GM21619 (cell line): ENCODE measurements at regions not wholly inside any gene's neighbourhood (a gene's known extent, or its start where the extent isn't known, plus 50 kb on each side); places are given as distances from the start of the nearest gene placed in this dataset.
"Not testable (repeated sequence)": the region's sequence is repeated elsewhere in the genome, so short reads cannot be mapped to it uniquely, and the experiment has no call there.

ENCODE experiments used
- ATAC-seq: cut with Tn5 transposase; IDR thresholded peaks from one replicate; pipeline ENCODE4 v1.9.1; 2021; ENCODE audit not compliant: unreplicated experiment

GRCh38 chr12:46573347-46573658 is 200.7 kb upstream of the SLC38A2 start:
- no peak for ATAC-seq

GRCh38 chr12:46572644-46573346 is 200.2 kb upstream of the SLC38A2 start:
- no peak for ATAC-seq

- no peak for ATAC-seq
Observed at GRCh38 chr12:46571608-46572007, 199.0 kb upstream of the SLC38A2 start.

- no peak for ATAC-seq
Observed at GRCh38 chr12:46569826-46570439, 197.4 kb upstream of the SLC38A2 start.

- no peak for ATAC-seq
Observed at GRCh38 chr12:46567667-46568066, 195.1 kb upstream of the SLC38A2 start.

GRCh38 chr12:46562625-46563225 is 190.2 kb upstream of the SLC38A2 start:
- no peak for ATAC-seq

- not testable (repeated sequence) for ATAC-seq
Observed at GRCh38 chr12:46561769-46562624, 189.4 kb upstream of the SLC38A2 start.

GRCh38 chr12:46560874-46561273 is 188.3 kb upstream of the SLC38A2 start:
- no peak for ATAC-seq

- ATAC-seq, result no peak
Observed at GRCh38 chr12:46560089-46560488, 187.5 kb upstream of the SLC38A2 start.

- no peak for ATAC-seq
Observed at GRCh38 chr12:46559311-46559710, 186.7 kb upstream of the SLC38A2 start.

- no peak for ATAC-seq
Observed at GRCh38 chr12:46558677-46559076, 186.1 kb upstream of the SLC38A2 start.

- ATAC-seq, result no peak
Observed at GRCh38 chr12:46557539-46558373, 185.2 kb upstream of the SLC38A2 start.

- no peak for ATAC-seq
Observed at GRCh38 chr12:46556819-46557524, 184.4 kb upstream of the SLC38A2 start.

- ATAC-seq, result no peak
Observed at GRCh38 chr12:46556105-46556559, 183.6 kb upstream of the SLC38A2 start.

GRCh38 chr12:46555406-46555852 is 182.9 kb upstream of the SLC38A2 start:
- ATAC-seq, result no peak

GRCh38 chr12:46554460-46554859 is 181.9 kb upstream of the SLC38A2 start:
- no peak for ATAC-seq

- ATAC-seq, result no peak
Observed at GRCh38 chr12:46553911-46554310, 181.3 kb upstream of the SLC38A2 start.

GRCh38 chr12:46553266-46553665 is 180.7 kb upstream of the SLC38A2 start:
- ATAC-seq, result no peak

GRCh38 chr12:46550266-46550879 is 177.8 kb upstream of the SLC38A2 start:
- no peak for ATAC-seq
